ENCODE measurements at regions not wholly inside any gene's neighbourhood (a gene's known extent, or its start where the extent isn't known, plus 50 kb on each side); places are given as distances from the start of the nearest gene placed in this dataset.

DNA sequence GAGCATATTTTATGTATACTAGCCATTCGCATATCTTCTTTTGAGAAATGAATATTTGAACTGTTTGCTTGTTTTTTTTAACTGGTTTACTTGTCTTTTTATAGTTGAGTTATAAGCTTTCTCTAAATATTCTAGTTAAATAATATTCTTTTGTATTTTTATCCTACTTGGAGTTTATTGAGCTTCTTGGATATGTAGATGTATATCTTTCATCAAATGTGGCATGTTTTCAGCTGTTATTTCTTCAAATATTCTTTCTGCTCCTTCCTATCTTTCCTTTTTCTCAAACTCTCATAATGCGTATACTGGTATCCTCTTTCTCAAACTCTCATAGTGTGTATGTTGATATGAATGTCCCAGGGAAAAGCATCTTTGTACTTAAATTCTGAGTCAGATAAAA lies 100.3 kb upstream of the NCKAP5 start:
- Histone ChIP-seq H3K4me3 (no peak overlapping the region), H3K9me3 (replicated peaks; ENCODE audit: control insufficient read depth, insufficient read depth, low read length) (no peaks in the 10 kb centered on the region), H2AFZ (ENCODE audit: control insufficient read depth, low read depth, low read length) (no peak overlapping the region), H3K36me3 (ENCODE audit: control insufficient read depth in 2 of 2, insufficient read depth in 2 of 2, low read length in 1 of 2) (no peaks in the 10 kb centered on the region), H3K27me3 (replicated peaks in 1 of 2; ENCODE audit: control insufficient read depth in 2 of 2, insufficient read depth in 2 of 2, low read length in 1 of 2) (no peaks in the 10 kb centered on the region; a peak in 1 of 4 replicates), H4K20me1 (ENCODE audit: control insufficient read depth, insufficient read depth) (no peaks in the 10 kb centered on the region), H3K79me2 (ENCODE audit: control insufficient read depth, insufficient read depth, low read length) (no peaks in the 10 kb centered on the region), H3K27ac (ENCODE audit: control insufficient read depth, insufficient read depth) (no peak overlapping the region), H3K4me2 (ENCODE audit: control insufficient read depth, insufficient read depth) (no peak overlapping the region), H3K4me1 (ENCODE audit: control insufficient read depth, insufficient read depth, low read length) (no peaks in the 10 kb centered on the region), H3K9ac (ENCODE audit: control insufficient read depth, insufficient read depth, low read length) (no peak overlapping the region)
- ChIA-PET POLR2A (no interaction called here), CTCF (no interaction called here), SMC1A (ENCODE audit: uncharacterized antibody, unreplicated experiment) (no interaction called here), RAD21 (ENCODE audit: unreplicated experiment) (no interaction called here)
- no peak for DNase-seq (ENCODE audit: low read depth, low spot score)
- no peak for TF ChIP-seq KLF5 (IDR thresholded peaks at IDR 0.05; ENCODE audit: partially characterized antibody)
- no peak for TF ChIP-seq TCF7 (IDR thresholded peaks at IDR 0.05; ENCODE audit: borderline replicate concordance)
- no peak for TF ChIP-seq GATAD2B (conservative IDR thresholded peaks at IDR 0.05; ENCODE audit: low read depth)
- TF ChIP-seq, protein P1, sequence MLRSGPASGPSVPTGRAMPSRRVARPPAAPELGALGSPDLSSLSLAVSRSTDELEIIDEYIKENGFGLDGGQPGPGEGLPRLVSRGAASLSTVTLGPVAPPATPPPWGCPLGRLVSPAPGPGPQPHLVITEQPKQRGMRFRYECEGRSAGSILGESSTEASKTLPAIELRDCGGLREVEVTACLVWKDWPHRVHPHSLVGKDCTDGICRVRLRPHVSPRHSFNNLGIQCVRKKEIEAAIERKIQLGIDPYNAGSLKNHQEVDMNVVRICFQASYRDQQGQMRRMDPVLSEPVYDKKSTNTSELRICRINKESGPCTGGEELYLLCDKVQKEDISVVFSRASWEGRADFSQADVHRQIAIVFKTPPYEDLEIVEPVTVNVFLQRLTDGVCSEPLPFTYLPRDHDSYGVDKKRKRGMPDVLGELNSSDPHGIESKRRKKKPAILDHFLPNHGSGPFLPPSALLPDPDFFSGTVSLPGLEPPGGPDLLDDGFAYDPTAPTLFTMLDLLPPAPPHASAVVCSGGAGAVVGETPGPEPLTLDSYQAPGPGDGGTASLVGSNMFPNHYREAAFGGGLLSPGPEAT (IDR thresholded peaks at IDR 0.05; ENCODE audit: low read depth) = no peak
- no peak for TF ChIP-seq POLR2AphosphoS5 (IDR thresholded peaks at IDR 0.05; ENCODE audit: low read length)
- no peak for TF ChIP-seq RUNX3 (IDR thresholded peaks at IDR 0.05; ENCODE audit: low read length)
- no peak for TF ChIP-seq CREM (IDR thresholded peaks at IDR 0.05; ENCODE audit: low read depth)
- no peak for TF ChIP-seq ZNF384 (IDR thresholded peaks at IDR 0.05; ENCODE audit: borderline replicate concordance, low read depth, low read length)
- no peak for TF ChIP-seq NFIC (IDR thresholded peaks at IDR 0.05; ENCODE audit: low read depth, low read length)
- no peak for TF ChIP-seq SMAD1 (IDR thresholded peaks at IDR 0.05; ENCODE audit: low read depth, partially characterized antibody)
- no peak for TF ChIP-seq POLR2A (IDR thresholded peaks at IDR 0.05; ENCODE audit: low read depth, low read length)
- TF ChIP-seq MTA3 (IDR thresholded peaks at IDR 0.05; ENCODE audit: borderline replicate concordance, low read length) = no peak
- no peak for ATAC-seq
- no peak for FAIRE-seq
- intact Hi-C loops (cut with micrococcal nuclease; ENCODE audit: unreplicated experiment) (no loop called here), in situ Hi-C loops (cut with MboI) (no loop called here)
- no TSS peak for BruUV-seq (replicated peaks)
- 12% methylated on average over 2 of the region's 2 CpGs for WGBS (ENCODE audit: insufficient coverage, insufficient replicate concordance, low lambda C conversion rate, missing lambda C conversion rate)

Data from GM12878 (cell line).